Lung (tissue), 11 donors: ENCODE measurements at regions not wholly inside any gene's neighbourhood (a gene's known extent, or its start where the extent isn't known, plus 50 kb on each side); places are given as distances from the start of the nearest gene placed in this dataset.
A peak's percentile ranks its signal among the peaks of the same experiment; 100 is the strongest.

ENCODE experiments used
- ATAC-seq: fragments of 200-7000 bp; cut with Tn5 transposase; one replicate; pipeline ENCODE4 v1.9.1; 2020; ENCODE audit warnings: moderate number of reproducible peaks; ENCODE audit not compliant: insufficient read depth, low FRiP score
- DNase-seq, 3 donors: peaks; one replicate each; pipeline ENCODE4 v3.0.0-alpha.2; 2013 to 2017
- H3K27ac ChIP-seq, 2 donors: one replicate each; pipeline ENCODE4 v1.5.1; 2013; ENCODE audit warnings: mild to moderate bottlenecking in 2 of 2, moderate library complexity in 2 of 2, control low read depth in 1 of 2, inconsistent platforms in 1 of 2, low read depth in 1 of 2, low read length in 1 of 2
- H3K27me3 ChIP-seq, 3 donors: one replicate each; pipeline ENCODE4 v1.5.1; 2013; ENCODE audit warnings: low read length in 2 of 3; ENCODE audit not compliant: control insufficient read depth in 3 of 3, insufficient read depth in 3 of 3
- H3K36me3 ChIP-seq, 4 donors: one replicate each; pipeline ENCODE4 v1.5.1; 2013; ENCODE audit warnings: low read length in 4 of 4, mild to moderate bottlenecking in 1 of 4, moderate library complexity in 1 of 4; ENCODE audit not compliant: control insufficient read depth in 4 of 4, insufficient read depth in 4 of 4
- H3K4me1 ChIP-seq, 5 donors: one replicate each; pipeline ENCODE4 v1.5.1; 2013; ENCODE audit warnings: low read length in 5 of 5, mild to moderate bottlenecking in 2 of 5, moderate library complexity in 1 of 5; ENCODE audit not compliant: control insufficient read depth in 5 of 5, insufficient read depth in 5 of 5
- H3K4me3 ChIP-seq: one replicate; pipeline ENCODE4 v1.5.1; 2013; ENCODE audit warnings: mild to moderate bottlenecking, control low read depth, moderate library complexity
- H3K9ac ChIP-seq, 2 donors: one replicate each; pipeline ENCODE4 v1.5.1; 2013; ENCODE audit warnings: low read length in 2 of 2, control low read depth in 1 of 2; ENCODE audit not compliant: insufficient read depth in 1 of 2
- H3K9me3 ChIP-seq, 4 donors: one replicate each; pipeline ENCODE4 v1.5.1; 2013; ENCODE audit warnings: low read length in 3 of 4, mild to moderate bottlenecking in 1 of 4, moderate library complexity in 1 of 4; ENCODE audit not compliant: control insufficient read depth in 4 of 4, insufficient read depth in 3 of 4
- WGBS, 2 donors: extraction: QIAGEN DNeasy Blood & Tissue Kit; methylation state at CpG; one replicate each; pipeline ENCODE4 v1.1.7; 2013; 5-methylcytosine and 5-hydroxymethylcytosine counted together
- TF ChIP-seq, protein P1 (sequence below): IDR thresholded peaks from 2 replicates; pipeline ENCODE4 v1.5.1; 2012; ENCODE audit warnings: mild to moderate bottlenecking; ENCODE audit errors: control extremely low read depth, extremely low read depth
- donor health status: control.
- donor health status: control.
- donor health status: Bipolar disorder and iron deficiency.
- donor health status: healthy.
- donor health status: DM: yes; HTN: yes; CAD: no.

DNA sequence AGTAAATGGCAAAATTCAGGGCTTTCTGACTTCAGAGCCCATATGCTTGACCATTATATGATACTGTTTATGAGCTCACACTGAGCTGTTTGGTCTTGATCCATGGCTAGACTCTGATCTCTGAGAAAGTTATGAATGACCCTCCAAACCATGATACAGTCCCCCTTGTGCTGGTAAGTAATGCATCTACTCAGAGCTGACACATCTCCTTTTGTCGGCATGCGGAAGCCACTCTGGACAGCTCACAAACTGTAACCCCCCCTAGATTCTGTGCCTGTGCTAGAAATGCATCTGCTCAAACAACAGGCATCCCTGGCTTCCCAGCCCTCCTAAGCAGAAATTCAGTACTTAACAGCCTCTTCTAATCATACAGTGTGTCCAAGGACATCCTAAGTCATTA is 150.8 kb upstream of the RAG2 start:
- ATAC-seq: no peak

DNA sequence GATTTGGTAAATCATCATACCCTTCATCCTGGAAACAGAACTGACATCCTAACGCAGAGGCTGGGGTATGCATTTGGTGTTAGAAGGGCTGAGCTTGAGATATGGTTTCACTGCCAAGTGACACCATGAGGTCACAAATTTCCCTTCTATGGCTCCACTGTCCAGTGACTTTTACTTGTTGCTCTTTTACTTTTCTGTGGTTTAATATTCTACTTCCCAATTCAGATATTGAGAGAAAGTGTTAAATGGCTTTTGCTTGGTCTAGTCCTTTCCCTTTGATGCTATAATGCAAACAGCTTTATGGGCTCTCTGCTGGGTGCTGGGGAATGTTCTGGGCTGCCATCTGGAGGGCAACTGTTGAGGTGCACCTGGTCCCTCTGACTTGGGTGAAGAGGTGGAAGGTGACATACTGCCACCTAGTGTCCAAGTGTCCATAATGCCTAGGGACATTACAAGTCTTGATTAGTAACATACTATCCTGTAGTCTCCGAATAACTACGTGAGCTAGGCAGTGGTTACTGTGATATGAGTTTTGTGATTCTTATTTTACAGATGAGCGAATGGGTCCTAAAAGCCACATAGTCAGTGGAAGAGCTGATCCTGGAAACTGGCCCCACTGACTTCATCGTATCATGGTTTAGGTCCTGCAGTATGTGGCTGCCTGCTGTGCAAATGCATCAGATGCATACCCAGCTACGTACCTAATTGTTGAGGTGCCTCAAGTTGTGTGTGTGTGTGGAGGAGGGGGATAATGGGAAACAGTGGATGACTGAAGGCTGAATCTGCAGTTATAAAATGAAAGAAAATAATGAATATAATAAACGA is 149.1 kb upstream of the RAG2 start:
- Histone ChIP-seq H3K4me3 (no peak overlapping the region), H3K9ac (no peak overlapping the region), H3K9me3 (no peaks in the 10 kb centered on the region), H3K27ac (no peak overlapping the region), H3K36me3 (no peaks in the 10 kb centered on the region), H3K27me3 (no peaks in the 10 kb centered on the region), H3K4me1 (peaks cover 0 to 16% (median 11%) of the 10 kb centered on the region in 5 donors)
- WGBS, 2 donors: 38 to 41% methylated on average over 7 of the region's 7 CpGs
- ATAC-seq: peak; percentile 99
- peak; percentile 93 to 97 (median 95) for DNase-seq
- TF ChIP-seq, protein P1, sequence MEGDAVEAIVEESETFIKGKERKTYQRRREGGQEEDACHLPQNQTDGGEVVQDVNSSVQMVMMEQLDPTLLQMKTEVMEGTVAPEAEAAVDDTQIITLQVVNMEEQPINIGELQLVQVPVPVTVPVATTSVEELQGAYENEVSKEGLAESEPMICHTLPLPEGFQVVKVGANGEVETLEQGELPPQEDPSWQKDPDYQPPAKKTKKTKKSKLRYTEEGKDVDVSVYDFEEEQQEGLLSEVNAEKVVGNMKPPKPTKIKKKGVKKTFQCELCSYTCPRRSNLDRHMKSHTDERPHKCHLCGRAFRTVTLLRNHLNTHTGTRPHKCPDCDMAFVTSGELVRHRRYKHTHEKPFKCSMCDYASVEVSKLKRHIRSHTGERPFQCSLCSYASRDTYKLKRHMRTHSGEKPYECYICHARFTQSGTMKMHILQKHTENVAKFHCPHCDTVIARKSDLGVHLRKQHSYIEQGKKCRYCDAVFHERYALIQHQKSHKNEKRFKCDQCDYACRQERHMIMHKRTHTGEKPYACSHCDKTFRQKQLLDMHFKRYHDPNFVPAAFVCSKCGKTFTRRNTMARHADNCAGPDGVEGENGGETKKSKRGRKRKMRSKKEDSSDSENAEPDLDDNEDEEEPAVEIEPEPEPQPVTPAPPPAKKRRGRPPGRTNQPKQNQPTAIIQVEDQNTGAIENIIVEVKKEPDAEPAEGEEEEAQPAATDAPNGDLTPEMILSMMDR: peak; percentile 98

More for the DNA sequence above, 150.8 kb upstream of the RAG2 start:
- H3K4me1 ChIP-seq: peaks cover 0 to 25% (median 19%) of the 10 kb centered on the region in 5 donors
- DNase-seq: peak in 1 of 3 donors; percentile 47
- H3K27me3 ChIP-seq: no peaks in the 10 kb centered on the region
- no peaks in the 10 kb centered on the region for H3K9me3 ChIP-seq
- no peak overlapping the region for H3K4me3 ChIP-seq
- WGBS, 2 donors: 83 to 92% methylated on average over 2 of the region's 2 CpGs
- no peak overlapping the region for H3K27ac ChIP-seq
- TF ChIP-seq, protein P1: no peak
- no peaks in the 10 kb centered on the region for H3K36me3 ChIP-seq
- no peak overlapping the region for H3K9ac ChIP-seq

DNA sequence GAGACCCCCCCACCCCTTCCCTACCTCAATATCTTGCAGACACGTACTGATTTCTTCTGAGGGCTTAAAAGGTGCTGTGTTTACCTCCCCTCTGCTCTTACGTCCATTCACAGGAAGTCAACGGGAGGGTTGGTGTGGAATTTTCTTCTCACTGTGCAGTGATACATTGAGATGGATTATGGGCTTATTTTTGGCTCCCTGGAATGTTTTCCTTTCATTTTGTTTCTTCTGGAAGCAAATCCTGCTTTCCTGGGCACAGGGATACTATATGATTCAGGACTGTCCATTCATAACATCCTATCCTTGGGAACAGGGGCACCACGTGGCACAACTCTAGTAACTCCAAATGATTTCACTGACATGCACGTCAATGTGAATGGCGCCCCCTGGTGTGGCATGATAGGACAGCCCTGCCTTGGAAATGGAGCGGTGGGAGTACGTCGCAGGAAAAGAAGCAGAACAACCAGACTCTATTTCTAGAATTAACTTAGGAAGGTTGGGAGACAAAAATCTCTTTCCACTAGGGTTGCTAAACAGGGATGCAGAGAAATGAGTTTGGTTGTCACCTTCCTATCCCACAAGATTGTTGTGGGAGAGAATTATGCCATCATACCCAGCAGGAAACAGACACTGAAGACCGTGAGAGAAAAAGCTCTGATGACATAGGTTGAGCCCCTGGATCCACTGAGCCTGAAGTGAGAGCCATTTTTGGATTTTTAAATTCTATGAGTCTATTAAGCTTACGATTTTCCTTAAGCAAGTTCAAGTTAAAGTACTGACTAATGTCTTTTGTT is 146.5 kb upstream of the RAG2 start:
- no peaks in the 10 kb centered on the region for H3K27me3 ChIP-seq
- H3K9me3 ChIP-seq: no peaks in the 10 kb centered on the region
- H3K36me3 ChIP-seq: no peaks in the 10 kb centered on the region
- ATAC-seq: peak; percentile 37
- peak; percentile 70 to 74 (median 71) for DNase-seq
- H3K4me1 ChIP-seq: peaks cover 0 to 7% (median 3%) of the 10 kb centered on the region in 5 donors
- H3K4me3 ChIP-seq: no peak overlapping the region
- 20 to 23% methylated on average over 11 of the region's 11 CpGs for WGBS, 2 donors
- TF ChIP-seq, protein P1: peak; percentile 56
- H3K9ac ChIP-seq: no peak overlapping the region
- H3K27ac ChIP-seq: no peak overlapping the region
